OCI-LY3 (cell line): ENCODE measurements at regions not wholly inside any gene's neighbourhood (a gene's known extent, or its start where the extent isn't known, plus 50 kb on each side); places are given as distances from the start of the nearest gene placed in this dataset.

Experiments used
- H2AFZ ChIP-seq: fragments of 200-600, 300-600 bp; shearing (Covaris generic); 2 replicates; pipeline ENCODE4 v1.6.0; 2014; ENCODE audit warnings: antibody characterized with exemption, low read depth, low read length
- H3K27ac ChIP-seq: fragments of 200-600, 300-600 bp; sonication (generic); 2 replicates; pipeline ENCODE4 v1.5.1; 2014; ENCODE audit warnings: mild to moderate bottlenecking, low read length, moderate library complexity, mixed read lengths
- H3K27me3 ChIP-seq: fragments of 200-600, 300-600 bp; sonication (generic); 2 replicates; pipeline ENCODE4 v1.6.1; 2014; ENCODE audit warnings: low read depth, low read length, mixed read lengths
- H3K36me3 ChIP-seq: fragments of 200-600, 300-600 bp; sonication (generic); replicated peaks from 2 replicates; pipeline ENCODE3; 2014; ENCODE audit warnings: low read depth, low read length, mixed read lengths
- H3K4me1 ChIP-seq: fragments of 300-600, 200-600 bp; sonication (generic); 2 replicates; pipeline ENCODE4 v1.6.1; 2014; ENCODE audit warnings: low read length, mixed read lengths
- H3K4me2 ChIP-seq: fragments of 200-600, 300-600 bp; sonication (generic); 2 replicates; pipeline ENCODE4 v1.6.1; 2014; ENCODE audit warnings: low read length, mixed read lengths
- H3K4me3 ChIP-seq: fragments of 300-600, 200-600 bp; sonication (generic); 2 replicates; pipeline ENCODE4 v1.5.1; 2014; ENCODE audit warnings: antibody characterized with exemption, mild to moderate bottlenecking, low read length, moderate library complexity
- H3K79me2 ChIP-seq: fragments of 300-600, 200-600 bp; shearing (Covaris generic); 2 replicates; pipeline ENCODE4 v1.6.1; 2014; ENCODE audit warnings: mild to moderate bottlenecking, low read length, mixed read lengths
- H3K9ac ChIP-seq: fragments of 300-600, 200-600 bp; shearing (Covaris generic); 2 replicates; pipeline ENCODE4 v1.6.0; 2014; ENCODE audit warnings: mild to moderate bottlenecking, low read length, moderate library complexity
- H3K9me3 ChIP-seq: fragments of 200-600, 300-600 bp; shearing (Covaris generic); 2 replicates; pipeline ENCODE4 v1.6.1; 2014; ENCODE audit warnings: low read length, mixed read lengths; ENCODE audit not compliant: insufficient read depth
- H4K20me1 ChIP-seq: fragments of 200-600, 300-600 bp; sonication (generic); 2 replicates; pipeline ENCODE4 v1.6.1; 2016; ENCODE audit warnings: low read length, mixed read lengths; ENCODE audit not compliant: insufficient read depth
- CTCF ChIP-seq: fragments of 200-600, 300-600 bp; sonication (generic); IDR thresholded peaks from 2 replicates; pipeline ENCODE4 v1.5.1; 2014; ENCODE audit warnings: antibody characterized with exemption, low read length, low read depth
- EZH2phosphoT487 ChIP-seq: fragments of 200-600 bp; shearing (Covaris generic); IDR thresholded peaks from 2 replicates; pipeline ENCODE4 v1.6.1; 2018; ENCODE audit warnings: antibody characterized with exemption, mixed run types, low read depth

- no peaks in the 10 kb centered on the region for H4K20me1 ChIP-seq
- no peaks in the 10 kb centered on the region for H3K79me2 ChIP-seq
- TF ChIP-seq EZH2phosphoT487 (no peak), CTCF (no peak)
- no peaks in the 10 kb centered on the region for H3K9me3 ChIP-seq
- no peak overlapping the region for H2AFZ ChIP-seq
- H3K9ac ChIP-seq: no peak overlapping the region
- peaks cover 19% of the 10 kb centered on the region for H3K4me1 ChIP-seq
- H3K4me2 ChIP-seq: peak overlapping the region; percentile 24
- no peaks in the 10 kb centered on the region for H3K27me3 ChIP-seq
- no peaks in the 10 kb centered on the region for H3K36me3 ChIP-seq
- H3K4me3 ChIP-seq: no peak overlapping the region
- H3K27ac ChIP-seq: no peak overlapping the region
These were observed 83.0 kb upstream of the TCF21 start for GRCh38 chr6:133805876-133806275.

GRCh38 chr6:133806382-133807140 lies 82.4 kb upstream of the TCF21 start:
- no peaks in the 10 kb centered on the region for H3K36me3 ChIP-seq
- H3K4me2 ChIP-seq: peak overlapping the region; percentile 24
- H3K4me1 ChIP-seq: peaks cover 19% of the 10 kb centered on the region
- H4K20me1 ChIP-seq: no peaks in the 10 kb centered on the region
- H3K9ac ChIP-seq: no peak overlapping the region
- H3K9me3 ChIP-seq: no peaks in the 10 kb centered on the region
- TF ChIP-seq EZH2phosphoT487: no peak
- TF ChIP-seq CTCF: no peak
- no peak overlapping the region for H3K27ac ChIP-seq
- H3K27me3 ChIP-seq: no peaks in the 10 kb centered on the region; the same call in 1 of the 2 replicates
- no peak overlapping the region for H3K4me3 ChIP-seq
- no peaks in the 10 kb centered on the region for H3K79me2 ChIP-seq
- no peak overlapping the region for H2AFZ ChIP-seq

GRCh38 chr6:133807501-133807900 lies 81.4 kb upstream of the TCF21 start:
- no peak overlapping the region for H3K4me3 ChIP-seq
- H3K36me3 ChIP-seq: no peaks in the 10 kb centered on the region
- H2AFZ ChIP-seq: no peak overlapping the region
- H3K27me3 ChIP-seq: no peaks in the 10 kb centered on the region; the same call in 1 of the 2 replicates
- no peak overlapping the region for H3K27ac ChIP-seq
- H3K4me2 ChIP-seq: no peak overlapping the region
- peaks cover 19% of the 10 kb centered on the region for H3K4me1 ChIP-seq
- H3K9ac ChIP-seq: no peak overlapping the region
- no peak for TF ChIP-seq EZH2phosphoT487
- no peak for TF ChIP-seq CTCF
- H4K20me1 ChIP-seq: no peaks in the 10 kb centered on the region
- no peaks in the 10 kb centered on the region for H3K9me3 ChIP-seq
- H3K79me2 ChIP-seq: no peaks in the 10 kb centered on the region

- Histone ChIP-seq H4K20me1 (no peaks in the 10 kb centered on the region), H3K4me1 (peaks cover 22% of the 10 kb centered on the region), H3K4me2 (no peak overlapping the region), H3K36me3 (no peaks in the 10 kb centered on the region), H3K9ac (no peak overlapping the region), H3K79me2 (no peaks in the 10 kb centered on the region), H3K27me3 (no peaks in the 10 kb centered on the region; the same call in 1 of the 2 replicates), H2AFZ (no peak overlapping the region), H3K4me3 (no peak overlapping the region), H3K27ac (no peak overlapping the region), H3K9me3 (no peaks in the 10 kb centered on the region)
- no peak for TF ChIP-seq CTCF
- no peak for TF ChIP-seq EZH2phosphoT487
These were observed 79.5 kb upstream of the TCF21 start for GRCh38 chr6:133809406-133809805.
